ENCODE measurements at regions not wholly inside any gene's neighbourhood (a gene's known extent, or its start where the extent isn't known, plus 50 kb on each side); places are given as distances from the start of the nearest gene placed in this dataset.

DNA sequence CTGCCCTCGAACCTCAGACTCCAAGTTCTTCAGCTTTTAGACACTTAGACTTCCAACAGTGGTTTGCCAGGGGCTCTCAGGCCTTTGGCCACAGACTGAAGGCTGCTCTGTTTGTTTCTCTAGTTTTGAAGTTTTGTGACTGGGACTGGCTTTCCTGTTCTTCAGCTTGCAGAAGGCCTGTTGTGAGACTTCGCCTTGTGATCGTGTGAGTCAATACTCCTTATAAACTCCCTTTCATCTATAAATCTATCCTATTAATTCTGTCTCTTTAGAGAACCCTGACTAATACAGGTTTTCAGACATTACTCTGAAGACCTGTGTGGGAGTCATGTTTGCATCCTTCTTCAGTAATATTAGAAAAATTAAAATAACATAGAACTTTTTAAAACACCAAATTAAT lies 289.1 kb downstream of the RMST start:
- DNase-seq: no peak
- Mint-ChIP-seq H3K9me3 (peaks cover 62% of the 10 kb centered on the region), H3K4me3 (no peak overlapping the region), H3K27me3 (ENCODE audit: insufficient read depth) (no peaks in the 10 kb centered on the region), H3K27ac (no peak overlapping the region), H3K4me1 (ENCODE audit: low read depth) (no peaks in the 10 kb centered on the region), H3K36me3 (ENCODE audit: low read depth) (peaks cover 6% of the 10 kb centered on the region)
- TF ChIP-seq, protein P1, sequence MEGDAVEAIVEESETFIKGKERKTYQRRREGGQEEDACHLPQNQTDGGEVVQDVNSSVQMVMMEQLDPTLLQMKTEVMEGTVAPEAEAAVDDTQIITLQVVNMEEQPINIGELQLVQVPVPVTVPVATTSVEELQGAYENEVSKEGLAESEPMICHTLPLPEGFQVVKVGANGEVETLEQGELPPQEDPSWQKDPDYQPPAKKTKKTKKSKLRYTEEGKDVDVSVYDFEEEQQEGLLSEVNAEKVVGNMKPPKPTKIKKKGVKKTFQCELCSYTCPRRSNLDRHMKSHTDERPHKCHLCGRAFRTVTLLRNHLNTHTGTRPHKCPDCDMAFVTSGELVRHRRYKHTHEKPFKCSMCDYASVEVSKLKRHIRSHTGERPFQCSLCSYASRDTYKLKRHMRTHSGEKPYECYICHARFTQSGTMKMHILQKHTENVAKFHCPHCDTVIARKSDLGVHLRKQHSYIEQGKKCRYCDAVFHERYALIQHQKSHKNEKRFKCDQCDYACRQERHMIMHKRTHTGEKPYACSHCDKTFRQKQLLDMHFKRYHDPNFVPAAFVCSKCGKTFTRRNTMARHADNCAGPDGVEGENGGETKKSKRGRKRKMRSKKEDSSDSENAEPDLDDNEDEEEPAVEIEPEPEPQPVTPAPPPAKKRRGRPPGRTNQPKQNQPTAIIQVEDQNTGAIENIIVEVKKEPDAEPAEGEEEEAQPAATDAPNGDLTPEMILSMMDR (IDR thresholded peaks at IDR 0.05): no peak

DNA sequence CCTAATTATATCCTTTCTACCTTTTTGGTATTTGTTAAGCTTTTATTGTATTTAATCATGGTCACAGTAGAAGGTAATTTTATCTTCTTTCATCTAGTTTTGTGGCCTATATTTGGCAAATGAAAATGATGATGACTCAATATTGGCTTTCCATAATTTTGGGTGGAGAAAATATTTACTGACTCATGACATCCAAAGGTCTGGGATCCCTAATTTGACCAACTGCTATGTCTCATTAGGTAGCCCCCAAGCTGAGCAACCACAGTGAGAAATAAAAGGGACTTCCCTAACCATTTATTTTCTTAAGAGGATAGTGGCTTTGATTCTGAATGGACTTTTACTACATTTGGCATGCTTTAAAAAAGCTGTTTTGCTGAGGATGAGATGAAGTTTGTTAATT lies 289.5 kb downstream of the RMST start:
- Mint-ChIP-seq H3K27ac (no peak overlapping the region), H3K4me1 (ENCODE audit: low read depth) (no peaks in the 10 kb centered on the region), H3K9me3 (peaks cover 60% of the 10 kb centered on the region), H3K36me3 (ENCODE audit: low read depth) (peaks cover 6% of the 10 kb centered on the region), H3K4me3 (no peak overlapping the region), H3K27me3 (ENCODE audit: insufficient read depth) (no peaks in the 10 kb centered on the region)
- TF ChIP-seq, protein P1 (IDR thresholded peaks at IDR 0.05): no peak
- DNase-seq: no peak

DNA sequence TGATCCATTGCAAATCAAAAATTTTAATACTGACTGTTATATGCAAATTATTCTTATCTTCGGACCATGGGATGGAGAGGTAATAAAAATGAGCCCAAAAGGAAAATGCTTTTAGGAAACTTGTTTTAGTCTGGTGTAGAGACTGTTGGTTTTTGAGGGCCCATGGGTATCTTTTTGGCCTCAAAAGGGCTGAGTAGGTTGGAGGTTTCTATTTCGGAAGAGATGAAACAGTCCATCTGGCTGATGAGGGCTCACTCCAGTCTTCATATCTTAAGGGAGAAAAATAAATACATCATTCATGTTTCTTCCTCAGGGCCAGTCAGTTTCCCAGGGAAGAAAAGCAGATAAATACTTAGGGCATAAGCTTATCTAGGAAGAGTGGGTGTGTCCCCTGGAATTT lies 290.7 kb downstream of the RMST start:
- TF ChIP-seq, protein P1 (IDR thresholded peaks at IDR 0.05): no peak
- no peaks in the 10 kb centered on the region for H3K27me3 Mint-ChIP-seq (ENCODE audit: insufficient read depth)
- H3K4me3 Mint-ChIP-seq: no peak overlapping the region
- peaks cover 6% of the 10 kb centered on the region for H3K36me3 Mint-ChIP-seq (ENCODE audit: low read depth)
- H3K4me1 Mint-ChIP-seq (ENCODE audit: low read depth): no peaks in the 10 kb centered on the region
- H3K9me3 Mint-ChIP-seq: peaks cover 48% of the 10 kb centered on the region
- DNase-seq: no peak
- no peak overlapping the region for H3K27ac Mint-ChIP-seq

DNA sequence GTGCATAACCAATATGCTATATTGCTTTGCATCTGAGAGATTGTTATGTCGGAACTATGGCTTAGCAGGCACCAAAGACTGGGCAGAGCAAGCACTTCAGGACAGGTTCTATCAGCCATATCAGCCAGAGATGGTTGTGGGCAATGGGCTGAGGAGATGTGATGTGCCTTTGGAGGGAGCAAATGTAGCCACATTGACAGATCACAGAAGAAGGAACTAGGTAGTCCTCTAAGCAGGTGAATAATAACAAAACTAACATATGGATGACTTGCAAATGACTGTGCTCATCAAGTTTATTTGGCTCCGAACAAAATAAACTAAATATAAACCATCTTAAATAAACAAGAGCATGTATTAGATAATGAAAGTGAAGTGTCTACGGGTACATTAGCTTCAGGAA lies 291.7 kb downstream of the RMST start:
- no peak for DNase-seq
- peaks cover 42% of the 10 kb centered on the region for H3K9me3 Mint-ChIP-seq
- TF ChIP-seq, protein P1 (IDR thresholded peaks at IDR 0.05): no peak
- no peak overlapping the region for H3K4me3 Mint-ChIP-seq
- H3K27me3 Mint-ChIP-seq (ENCODE audit: insufficient read depth): 0 out of 2 replicates have a peak, but pooled peaks cover under 1% of the 10 kb centered on the region
- H3K27ac Mint-ChIP-seq: no peak overlapping the region
- H3K36me3 Mint-ChIP-seq (ENCODE audit: low read depth): peaks cover 6% of the 10 kb centered on the region
- no peaks in the 10 kb centered on the region for H3K4me1 Mint-ChIP-seq (ENCODE audit: low read depth)

DNA sequence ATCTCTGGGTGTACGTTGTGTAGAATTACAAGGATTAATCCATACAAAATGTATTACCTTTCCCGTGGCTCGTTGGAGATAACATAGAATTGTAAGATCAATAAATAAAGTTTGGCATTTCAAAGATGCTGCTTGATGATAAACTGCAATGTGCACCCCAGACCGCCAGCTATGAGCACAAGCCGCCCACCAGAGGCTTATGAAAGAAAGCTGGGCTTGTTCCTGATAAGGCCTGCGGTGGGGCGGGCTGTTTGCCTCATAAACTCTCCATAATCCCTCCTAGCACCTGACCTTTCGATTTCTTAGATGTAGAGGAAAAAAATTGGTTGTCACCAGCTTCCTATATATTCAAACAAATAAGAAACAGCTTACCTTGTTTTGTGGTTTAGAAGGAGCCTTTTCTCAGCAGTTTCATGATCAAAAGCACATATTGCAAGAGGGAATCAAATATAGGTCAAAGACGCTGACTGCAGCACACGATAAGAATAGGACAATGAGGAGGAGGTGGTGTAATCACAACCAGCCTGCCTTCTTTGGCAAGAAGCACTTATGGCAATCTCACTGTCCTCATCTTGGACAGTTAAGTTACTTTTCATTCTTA lies 293.6 kb downstream of the RMST start:
- Mint-ChIP-seq H3K27ac (no peak overlapping the region), H3K9me3 (peaks cover 36% of the 10 kb centered on the region), H3K4me3 (no peak overlapping the region), H3K27me3 (ENCODE audit: insufficient read depth) (peaks cover 1% of the 10 kb centered on the region; the same call in 1 of the 2 replicates), H3K36me3 (ENCODE audit: low read depth) (no peaks in the 10 kb centered on the region), H3K4me1 (ENCODE audit: low read depth) (no peaks in the 10 kb centered on the region)
- no peak for DNase-seq
- TF ChIP-seq, protein P1 (IDR thresholded peaks at IDR 0.05): no peak
